K562 (cell line): ENCODE measurements at regions not wholly inside any gene's neighbourhood (a gene's known extent, or its start where the extent isn't known, plus 50 kb on each side); places are given as distances from the start of the nearest gene placed in this dataset.
A peak's percentile ranks its signal among the peaks of the same experiment; 100 is the strongest.

Experiments used
- GABPB2 ChIP-seq: fragments of 250-450 bp; sonication (Bioruptor Pico); conservative IDR thresholded peaks from 2 replicates; pipeline ENCODE4 v1.5.1; 2021; ENCODE audit warnings: mild to moderate bottlenecking
- HDAC2 ChIP-seq: fragments of 450-650 bp; IDR thresholded peaks from 2 replicates; pipeline ENCODE4 v1.6.1; 2016; ENCODE audit warnings: mild to moderate bottlenecking
- HDAC8 ChIP-seq: fragments of 450-650 bp; IDR thresholded peaks from 2 replicates; pipeline ENCODE4 v1.6.1; 2016; ENCODE audit warnings: mild to moderate bottlenecking, missing genetic modification characterization, moderate library complexity, missing compliant biosample characterization
- PHTF2 ChIP-seq: fragments of 250-450 bp; sonication (Bioruptor Pico); IDR thresholded peaks from 2 replicates; pipeline ENCODE4 v1.5.0; 2021; ENCODE audit warnings: mild to moderate bottlenecking
- PTRF ChIP-seq: fragments of 450-650 bp; IDR thresholded peaks from 2 replicates; pipeline ENCODE4 v1.6.1; 2016; ENCODE audit warnings: mild to moderate bottlenecking, missing genetic modification characterization, missing compliant biosample characterization
- TBP ChIP-seq: optimal IDR thresholded peaks from 2 replicates; pipeline ENCODE3; 2011; ENCODE audit warnings: low read depth, low read length, improper control_type of control experiment
- TF ChIP-seq, protein P1 (sequence below): fragments of 450-650 bp; IDR thresholded peaks from 2 replicates; pipeline ENCODE4 v1.6.1; 2016; ENCODE audit warnings: mild to moderate bottlenecking, moderate library complexity

DNA sequence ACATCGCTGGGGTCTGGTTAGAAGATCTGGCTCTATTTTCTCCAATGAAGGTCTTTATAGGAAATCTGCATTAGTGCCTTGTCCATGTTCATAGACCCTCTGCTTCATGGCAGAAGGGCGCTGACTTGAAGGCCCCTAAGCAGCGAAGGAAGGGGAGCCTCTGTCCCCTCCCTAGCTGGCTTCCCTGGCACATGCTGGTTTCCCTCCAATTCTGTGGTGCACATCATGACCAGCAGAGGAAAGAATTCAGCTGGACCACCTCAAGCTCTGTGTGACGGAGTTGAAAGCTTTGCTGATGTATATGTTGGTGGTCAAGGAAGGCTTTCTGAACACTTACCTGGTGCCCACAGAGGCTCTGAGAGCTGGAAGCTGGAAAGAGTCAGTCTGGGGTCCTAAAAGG lies 129.7 kb upstream of the MYLIP start (continued):
- TF ChIP-seq, protein P1, sequence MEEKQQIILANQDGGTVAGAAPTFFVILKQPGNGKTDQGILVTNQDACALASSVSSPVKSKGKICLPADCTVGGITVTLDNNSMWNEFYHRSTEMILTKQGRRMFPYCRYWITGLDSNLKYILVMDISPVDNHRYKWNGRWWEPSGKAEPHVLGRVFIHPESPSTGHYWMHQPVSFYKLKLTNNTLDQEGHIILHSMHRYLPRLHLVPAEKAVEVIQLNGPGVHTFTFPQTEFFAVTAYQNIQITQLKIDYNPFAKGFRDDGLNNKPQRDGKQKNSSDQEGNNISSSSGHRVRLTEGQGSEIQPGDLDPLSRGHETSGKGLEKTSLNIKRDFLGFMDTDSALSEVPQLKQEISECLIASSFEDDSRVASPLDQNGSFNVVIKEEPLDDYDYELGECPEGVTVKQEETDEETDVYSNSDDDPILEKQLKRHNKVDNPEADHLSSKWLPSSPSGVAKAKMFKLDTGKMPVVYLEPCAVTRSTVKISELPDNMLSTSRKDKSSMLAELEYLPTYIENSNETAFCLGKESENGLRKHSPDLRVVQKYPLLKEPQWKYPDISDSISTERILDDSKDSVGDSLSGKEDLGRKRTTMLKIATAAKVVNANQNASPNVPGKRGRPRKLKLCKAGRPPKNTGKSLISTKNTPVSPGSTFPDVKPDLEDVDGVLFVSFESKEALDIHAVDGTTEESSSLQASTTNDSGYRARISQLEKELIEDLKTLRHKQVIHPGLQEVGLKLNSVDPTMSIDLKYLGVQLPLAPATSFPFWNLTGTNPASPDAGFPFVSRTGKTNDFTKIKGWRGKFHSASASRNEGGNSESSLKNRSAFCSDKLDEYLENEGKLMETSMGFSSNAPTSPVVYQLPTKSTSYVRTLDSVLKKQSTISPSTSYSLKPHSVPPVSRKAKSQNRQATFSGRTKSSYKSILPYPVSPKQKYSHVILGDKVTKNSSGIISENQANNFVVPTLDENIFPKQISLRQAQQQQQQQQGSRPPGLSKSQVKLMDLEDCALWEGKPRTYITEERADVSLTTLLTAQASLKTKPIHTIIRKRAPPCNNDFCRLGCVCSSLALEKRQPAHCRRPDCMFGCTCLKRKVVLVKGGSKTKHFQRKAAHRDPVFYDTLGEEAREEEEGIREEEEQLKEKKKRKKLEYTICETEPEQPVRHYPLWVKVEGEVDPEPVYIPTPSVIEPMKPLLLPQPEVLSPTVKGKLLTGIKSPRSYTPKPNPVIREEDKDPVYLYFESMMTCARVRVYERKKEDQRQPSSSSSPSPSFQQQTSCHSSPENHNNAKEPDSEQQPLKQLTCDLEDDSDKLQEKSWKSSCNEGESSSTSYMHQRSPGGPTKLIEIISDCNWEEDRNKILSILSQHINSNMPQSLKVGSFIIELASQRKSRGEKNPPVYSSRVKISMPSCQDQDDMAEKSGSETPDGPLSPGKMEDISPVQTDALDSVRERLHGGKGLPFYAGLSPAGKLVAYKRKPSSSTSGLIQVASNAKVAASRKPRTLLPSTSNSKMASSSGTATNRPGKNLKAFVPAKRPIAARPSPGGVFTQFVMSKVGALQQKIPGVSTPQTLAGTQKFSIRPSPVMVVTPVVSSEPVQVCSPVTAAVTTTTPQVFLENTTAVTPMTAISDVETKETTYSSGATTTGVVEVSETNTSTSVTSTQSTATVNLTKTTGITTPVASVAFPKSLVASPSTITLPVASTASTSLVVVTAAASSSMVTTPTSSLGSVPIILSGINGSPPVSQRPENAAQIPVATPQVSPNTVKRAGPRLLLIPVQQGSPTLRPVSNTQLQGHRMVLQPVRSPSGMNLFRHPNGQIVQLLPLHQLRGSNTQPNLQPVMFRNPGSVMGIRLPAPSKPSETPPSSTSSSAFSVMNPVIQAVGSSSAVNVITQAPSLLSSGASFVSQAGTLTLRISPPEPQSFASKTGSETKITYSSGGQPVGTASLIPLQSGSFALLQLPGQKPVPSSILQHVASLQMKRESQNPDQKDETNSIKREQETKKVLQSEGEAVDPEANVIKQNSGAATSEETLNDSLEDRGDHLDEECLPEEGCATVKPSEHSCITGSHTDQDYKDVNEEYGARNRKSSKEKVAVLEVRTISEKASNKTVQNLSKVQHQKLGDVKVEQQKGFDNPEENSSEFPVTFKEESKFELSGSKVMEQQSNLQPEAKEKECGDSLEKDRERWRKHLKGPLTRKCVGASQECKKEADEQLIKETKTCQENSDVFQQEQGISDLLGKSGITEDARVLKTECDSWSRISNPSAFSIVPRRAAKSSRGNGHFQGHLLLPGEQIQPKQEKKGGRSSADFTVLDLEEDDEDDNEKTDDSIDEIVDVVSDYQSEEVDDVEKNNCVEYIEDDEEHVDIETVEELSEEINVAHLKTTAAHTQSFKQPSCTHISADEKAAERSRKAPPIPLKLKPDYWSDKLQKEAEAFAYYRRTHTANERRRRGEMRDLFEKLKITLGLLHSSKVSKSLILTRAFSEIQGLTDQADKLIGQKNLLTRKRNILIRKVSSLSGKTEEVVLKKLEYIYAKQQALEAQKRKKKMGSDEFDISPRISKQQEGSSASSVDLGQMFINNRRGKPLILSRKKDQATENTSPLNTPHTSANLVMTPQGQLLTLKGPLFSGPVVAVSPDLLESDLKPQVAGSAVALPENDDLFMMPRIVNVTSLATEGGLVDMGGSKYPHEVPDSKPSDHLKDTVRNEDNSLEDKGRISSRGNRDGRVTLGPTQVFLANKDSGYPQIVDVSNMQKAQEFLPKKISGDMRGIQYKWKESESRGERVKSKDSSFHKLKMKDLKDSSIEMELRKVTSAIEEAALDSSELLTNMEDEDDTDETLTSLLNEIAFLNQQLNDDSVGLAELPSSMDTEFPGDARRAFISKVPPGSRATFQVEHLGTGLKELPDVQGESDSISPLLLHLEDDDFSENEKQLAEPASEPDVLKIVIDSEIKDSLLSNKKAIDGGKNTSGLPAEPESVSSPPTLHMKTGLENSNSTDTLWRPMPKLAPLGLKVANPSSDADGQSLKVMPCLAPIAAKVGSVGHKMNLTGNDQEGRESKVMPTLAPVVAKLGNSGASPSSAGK, result 0 out of 2 replicates have a peak, but pooled peaks have one; percentile 35
- TF ChIP-seq GABPB2 (CRISPR knock-in tag), result no peak
- no peak for TF ChIP-seq PTRF (tag)
- no peak for TF ChIP-seq TBP
- TF ChIP-seq HDAC2, result no peak
- no peak for TF ChIP-seq HDAC8 (tag)
- no peak for TF ChIP-seq PHTF2 (CRISPR knock-in tag)
- TF ChIP-seq, all 486 proteins: peak for 3
